ENCODE measurements at regions not wholly inside any gene's neighbourhood (a gene's known extent, or its start where the extent isn't known, plus 50 kb on each side); places are given as distances from the start of the nearest gene placed in this dataset.

- no peak for TF ChIP-seq CTCF (IDR thresholded peaks at IDR 0.05)
- TF ChIP-seq POLR2AphosphoS5 (IDR thresholded peaks at IDR 0.05), result no peak
- TF ChIP-seq EP300 (IDR thresholded peaks at IDR 0.05), result no peak
Measured at GRCh38 chr6:4670290-4670689, 105.9 kb upstream of the CDYL start.
